Testis (tissue), 2 donors: ENCODE measurements at regions not wholly inside any gene's neighbourhood (a gene's known extent, or its start where the extent isn't known, plus 50 kb on each side); places are given as distances from the start of the nearest gene placed in this dataset.

ENCODE experiments used
- DNase-seq: peaks from one replicate; pipeline ENCODE4 v3.0.0-alpha.2; 2019
- H3K27ac ChIP-seq, 2 donors: fragments of 200-600 bp; sonication (generic); one replicate each; pipeline ENCODE4 v1.5.1; 2019
- H3K27me3 ChIP-seq: fragments of 200-600 bp; sonication (generic); one replicate; pipeline ENCODE4 v1.5.1; 2019
- H3K36me3 ChIP-seq: fragments of 200-600 bp; sonication (generic); one replicate; pipeline ENCODE4 v1.5.1; 2017; ENCODE audit warnings: low read depth; ENCODE audit errors: missing control alignments
- H3K4me1 ChIP-seq: fragments of 200-600 bp; sonication (generic); one replicate; pipeline ENCODE4 v1.5.1; 2019
- H3K4me3 ChIP-seq, 2 donors: fragments of 200-600 bp; sonication (generic); one replicate each; pipeline ENCODE4 v1.5.1; 2017 to 2019
- H3K9me3 ChIP-seq: fragments of 200-600 bp; sonication (generic); one replicate; pipeline ENCODE4 v1.5.1; 2017
- POLR2A ChIP-seq: fragments of 450-650 bp; IDR thresholded peaks from one replicate; pipeline ENCODE4 v1.6.1; 2017; ENCODE audit warnings: antibody characterized with exemption, mild to moderate bottlenecking, moderate library complexity
- WGBS, 2 donors: methylation state at CpG; one replicate each; pipeline ENCODE4 v1.1.5; 2018; 5-methylcytosine and 5-hydroxymethylcytosine counted together
- intact Hi-C: fragments of 100-400 bp; cut with DNase I; formaldehyde crosslinking; loops from one replicate; pipeline ENCODE4 v1.15.1; 2023; ENCODE audit warnings: low total_unique reads
- TF ChIP-seq, protein P1 (sequence below), 3 experiments: fragments of 450-650 bp in 2 of 3; fragments of 200-600 bp in 1 of 3; sonication (generic) in 1 of 3; IDR thresholded peaks; one replicate each; pipeline ENCODE4 v1.5.1; 2016 to 2019; ENCODE audit warnings: antibody characterized with exemption in 3 of 3, mild to moderate bottlenecking in 2 of 3, moderate library complexity in 1 of 3

DNA sequence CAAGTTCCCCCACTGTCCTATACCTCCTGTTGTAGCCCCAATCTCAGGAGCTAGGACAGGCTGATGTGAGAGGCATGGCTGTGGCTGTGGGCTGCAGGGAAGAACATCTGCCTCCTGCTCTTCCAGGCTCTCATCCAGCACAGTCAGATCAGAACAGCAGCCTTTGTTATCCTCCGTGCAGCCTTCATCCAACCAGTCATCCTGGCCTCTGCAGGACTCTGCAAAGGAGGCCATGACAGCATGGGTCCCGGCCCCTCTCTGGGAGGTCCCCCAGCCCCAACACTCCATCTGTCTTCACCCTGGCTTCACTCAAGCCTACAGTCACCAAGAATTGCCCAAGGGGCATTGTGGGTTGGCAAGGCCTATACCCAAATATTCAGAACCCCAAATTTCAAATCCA is 223.2 kb upstream of the COPS8 start:
- intact Hi-C loops = no loop called here
- TF ChIP-seq POLR2A = no peak
- TF ChIP-seq, protein P1, sequence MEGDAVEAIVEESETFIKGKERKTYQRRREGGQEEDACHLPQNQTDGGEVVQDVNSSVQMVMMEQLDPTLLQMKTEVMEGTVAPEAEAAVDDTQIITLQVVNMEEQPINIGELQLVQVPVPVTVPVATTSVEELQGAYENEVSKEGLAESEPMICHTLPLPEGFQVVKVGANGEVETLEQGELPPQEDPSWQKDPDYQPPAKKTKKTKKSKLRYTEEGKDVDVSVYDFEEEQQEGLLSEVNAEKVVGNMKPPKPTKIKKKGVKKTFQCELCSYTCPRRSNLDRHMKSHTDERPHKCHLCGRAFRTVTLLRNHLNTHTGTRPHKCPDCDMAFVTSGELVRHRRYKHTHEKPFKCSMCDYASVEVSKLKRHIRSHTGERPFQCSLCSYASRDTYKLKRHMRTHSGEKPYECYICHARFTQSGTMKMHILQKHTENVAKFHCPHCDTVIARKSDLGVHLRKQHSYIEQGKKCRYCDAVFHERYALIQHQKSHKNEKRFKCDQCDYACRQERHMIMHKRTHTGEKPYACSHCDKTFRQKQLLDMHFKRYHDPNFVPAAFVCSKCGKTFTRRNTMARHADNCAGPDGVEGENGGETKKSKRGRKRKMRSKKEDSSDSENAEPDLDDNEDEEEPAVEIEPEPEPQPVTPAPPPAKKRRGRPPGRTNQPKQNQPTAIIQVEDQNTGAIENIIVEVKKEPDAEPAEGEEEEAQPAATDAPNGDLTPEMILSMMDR (IDR thresholded peaks at IDR 0.05) = no peak
- Histone ChIP-seq H3K27ac (no peak overlapping the region), H3K9me3 (no peaks in the 10 kb centered on the region), H3K4me1 (no peaks in the 10 kb centered on the region), H3K36me3 (no peaks in the 10 kb centered on the region), H3K4me3 (no peak overlapping the region), H3K27me3 (no peaks in the 10 kb centered on the region)
- DNase-seq = no peak
- WGBS, 2 donors = 87 to 93% methylated on average over 2 of the region's 2 CpGs

GRCh38 chr2:236862961-236863728 is 222.5 kb upstream of the COPS8 start:
- Histone ChIP-seq H3K27ac (no peak overlapping the region), H3K4me3 (no peak overlapping the region), H3K4me1 (no peaks in the 10 kb centered on the region), H3K9me3 (no peaks in the 10 kb centered on the region), H3K27me3 (no peaks in the 10 kb centered on the region), H3K36me3 (no peaks in the 10 kb centered on the region)
- WGBS, 2 donors = 85 to 93% methylated on average over 6 to 9 of the region's 9 CpGs
- no peak for DNase-seq
- intact Hi-C loops = no loop called here
- TF ChIP-seq, protein P1 (IDR thresholded peaks at IDR 0.05) = no peak
- TF ChIP-seq POLR2A = no peak

- H3K4me1 ChIP-seq = no peaks in the 10 kb centered on the region
- H3K36me3 ChIP-seq = no peaks in the 10 kb centered on the region
- intact Hi-C loops = no loop called here
- no peak for DNase-seq
- H3K27ac ChIP-seq = no peak overlapping the region
- no peak overlapping the region for H3K4me3 ChIP-seq
- no peaks in the 10 kb centered on the region for H3K9me3 ChIP-seq
- no peak for TF ChIP-seq POLR2A
- TF ChIP-seq, protein P1 (IDR thresholded peaks at IDR 0.05) = no peak
- WGBS, 2 donors = 91 to 97% methylated on average over 5 of the region's 5 CpGs
- H3K27me3 ChIP-seq = no peaks in the 10 kb centered on the region
Measured at GRCh38 chr2:236863729-236864126, 222.0 kb upstream of the COPS8 start.

DNA sequence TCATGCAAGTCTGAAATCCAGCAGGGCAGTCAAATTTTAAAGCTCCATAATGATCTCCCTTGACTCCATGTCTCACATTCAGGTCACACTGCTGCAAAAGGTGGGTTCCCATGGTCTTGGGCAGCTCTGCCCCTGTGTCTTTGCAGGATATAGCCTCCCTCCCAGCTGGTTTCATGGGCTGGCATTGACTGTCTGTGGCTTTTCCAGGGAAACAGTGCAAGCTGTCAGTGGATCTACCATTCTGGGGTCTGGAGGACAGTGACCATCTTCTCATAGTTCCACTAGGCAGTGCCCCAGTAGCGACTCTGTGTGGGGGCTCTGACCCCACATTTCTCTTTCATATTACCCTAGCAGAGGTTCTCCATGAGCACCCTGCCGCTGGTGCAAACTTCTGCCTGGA is 220.6 kb upstream of the COPS8 start:
- Histone ChIP-seq H3K4me1 (no peaks in the 10 kb centered on the region), H3K9me3 (no peaks in the 10 kb centered on the region), H3K27ac (no peak overlapping the region), H3K27me3 (no peaks in the 10 kb centered on the region), H3K4me3 (no peak overlapping the region), H3K36me3 (no peaks in the 10 kb centered on the region)
- intact Hi-C loops = no loop called here
- WGBS, 2 donors = 82 to 100% methylated on average over 1 to 2 of the region's 2 CpGs
- no peak for TF ChIP-seq POLR2A
- TF ChIP-seq, protein P1 (IDR thresholded peaks at IDR 0.05) = no peak
- no peak for DNase-seq
